H1 (cell line): ENCODE measurements at regions not wholly inside any gene's neighbourhood (a gene's known extent, or its start where the extent isn't known, plus 50 kb on each side); places are given as distances from the start of the nearest gene placed in this dataset.

Experiments used
- CEBPB ChIP-seq: IDR thresholded peaks from 2 replicates; pipeline ENCODE4 v1.6.1; 2012; ENCODE audit warnings: low read depth, low read length
- EZH2 ChIP-seq: fragments of 200-600 bp; sonication (generic); IDR thresholded peaks from 2 replicates; pipeline ENCODE4 v1.7.1; 2012; ENCODE audit warnings: low read depth, mild to moderate bottlenecking, moderate library complexity, low read length, inconsistent platforms; ENCODE audit not compliant: severe bottlenecking
- JUND ChIP-seq: IDR thresholded peaks from 2 replicates; pipeline ENCODE4 v1.6.1; 2011; ENCODE audit warnings: mild to moderate bottlenecking, improper control_type of control experiment, low read length
- POLR2A ChIP-seq, 2 experiments: IDR thresholded peaks; 1 replicate in 1 of 2; 2 replicates in 1 of 2; pipeline ENCODE4 v1.6.1; 2011; ENCODE audit warnings: low read depth in 2 of 2, low read length in 2 of 2, mild to moderate bottlenecking in 2 of 2; ENCODE audit errors: control extremely low read depth in 1 of 2
- POLR2AphosphoS5 ChIP-seq: IDR thresholded peaks from 2 replicates; pipeline ENCODE4 v1.6.1; 2011; ENCODE audit warnings: low read depth, low read length
- TEAD4 ChIP-seq: IDR thresholded peaks from 2 replicates; pipeline ENCODE4 v1.6.1; 2012; ENCODE audit warnings: low read depth, low read length, inconsistent platforms, mixed read lengths
- TF ChIP-seq, protein P1 (sequence below), 3 experiments: IDR thresholded peaks; 1 replicate in 2 of 3; 2 replicates in 1 of 3; pipeline versions ENCODE4 v1.5.1 to v1.6.1; 2011; ENCODE audit warnings: low read length in 3 of 3, mild to moderate bottlenecking in 3 of 3, inconsistent platforms in 2 of 3, low read depth in 1 of 3, moderate library complexity in 1 of 3; ENCODE audit not compliant: insufficient read depth in 1 of 3; ENCODE audit errors: control extremely low read depth in 1 of 3

DNA sequence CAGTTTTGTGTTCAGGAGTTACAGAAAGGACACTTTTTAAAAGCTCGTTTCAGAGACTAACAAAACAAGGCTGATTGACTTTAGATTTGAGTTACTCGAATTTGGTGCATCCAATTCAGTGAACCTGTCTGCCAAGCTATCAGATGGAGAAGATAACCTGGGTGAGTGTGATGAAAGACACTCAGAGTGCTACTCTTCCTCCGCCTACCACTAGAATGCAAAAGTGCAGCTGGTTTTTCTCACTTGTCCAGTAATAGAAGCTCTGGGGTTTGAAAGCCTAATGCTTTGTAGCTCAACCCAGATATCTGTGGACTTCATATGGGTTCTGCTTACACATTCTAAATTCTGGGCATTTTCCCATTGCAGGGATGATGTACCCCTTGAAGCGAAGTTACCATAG, 82.8 kb upstream of the NPY start:
- TF ChIP-seq CEBPB (no peak), JUND (no peak), EZH2 (no peak), POLR2AphosphoS5 (no peak), TEAD4 (no peak), POLR2A (IDR thresholded peaks at IDR 0.05; ENCODE audit: control extremely low read depth in 1 of 2, low read depth in 2 of 2, low read length in 2 of 2) (no peak)
- TF ChIP-seq, protein P1, sequence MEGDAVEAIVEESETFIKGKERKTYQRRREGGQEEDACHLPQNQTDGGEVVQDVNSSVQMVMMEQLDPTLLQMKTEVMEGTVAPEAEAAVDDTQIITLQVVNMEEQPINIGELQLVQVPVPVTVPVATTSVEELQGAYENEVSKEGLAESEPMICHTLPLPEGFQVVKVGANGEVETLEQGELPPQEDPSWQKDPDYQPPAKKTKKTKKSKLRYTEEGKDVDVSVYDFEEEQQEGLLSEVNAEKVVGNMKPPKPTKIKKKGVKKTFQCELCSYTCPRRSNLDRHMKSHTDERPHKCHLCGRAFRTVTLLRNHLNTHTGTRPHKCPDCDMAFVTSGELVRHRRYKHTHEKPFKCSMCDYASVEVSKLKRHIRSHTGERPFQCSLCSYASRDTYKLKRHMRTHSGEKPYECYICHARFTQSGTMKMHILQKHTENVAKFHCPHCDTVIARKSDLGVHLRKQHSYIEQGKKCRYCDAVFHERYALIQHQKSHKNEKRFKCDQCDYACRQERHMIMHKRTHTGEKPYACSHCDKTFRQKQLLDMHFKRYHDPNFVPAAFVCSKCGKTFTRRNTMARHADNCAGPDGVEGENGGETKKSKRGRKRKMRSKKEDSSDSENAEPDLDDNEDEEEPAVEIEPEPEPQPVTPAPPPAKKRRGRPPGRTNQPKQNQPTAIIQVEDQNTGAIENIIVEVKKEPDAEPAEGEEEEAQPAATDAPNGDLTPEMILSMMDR (IDR thresholded peaks at IDR 0.05; ENCODE audit: control extremely low read depth in 1 of 3, insufficient read depth in 1 of 3, low read depth in 1 of 3, low read length in 3 of 3) = no peak
